ENCODE measurements at regions not wholly inside any gene's neighbourhood (a gene's known extent, or its start where the extent isn't known, plus 50 kb on each side); places are given as distances from the start of the nearest gene placed in this dataset.
A peak's percentile ranks its signal among the peaks of the same experiment; 100 is the strongest.

GRCh38 chr6:11633741-11634509 lies 96.4 kb downstream of the TMEM170B start:
- no peaks in the 10 kb centered on the region for H3K27me3 Mint-ChIP-seq (ENCODE audit: insufficient read depth, unreplicated experiment)
- ChIA-PET POLR2A (no interaction called here), CTCF (no interaction called here)
- no peaks in the 10 kb centered on the region for H3K4me1 Mint-ChIP-seq (ENCODE audit: low read depth, unreplicated experiment)
- DNase-seq: no peak
- BruUV-seq (replicated peaks): no TSS peak
- H3K9me3 ChIP-seq: no peaks in the 10 kb centered on the region
- H3K36me3 ChIP-seq (ENCODE audit: control insufficient read depth, insufficient read depth, low read length): no peaks in the 10 kb centered on the region
- H3K4me3 ChIP-seq (ENCODE audit: low read depth, low read length): no peak overlapping the region
- no peak for TF ChIP-seq CTCF (IDR thresholded peaks at IDR 0.05; ENCODE audit: insufficient read depth in 1 of 2, low read depth in 1 of 2, low read length in 1 of 2, severe bottlenecking in 1 of 2, unreplicated experiment in 1 of 2)
- H3K27me3 ChIP-seq (replicated peaks; ENCODE audit: control insufficient read depth, insufficient read depth, low read length): no peaks in the 10 kb centered on the region
- no peaks in the 10 kb centered on the region for H3K9me3 Mint-ChIP-seq (ENCODE audit: unreplicated experiment)
- no peak overlapping the region for H3K4me3 Mint-ChIP-seq (ENCODE audit: unreplicated experiment)
- intact Hi-C loops (cut with micrococcal nuclease; ENCODE audit: unreplicated experiment): loop anchor here (5.0 kb wide), 1 partner anchor 47 kb away; no protein-coding TSS in a partner anchor
- H3K36me3 Mint-ChIP-seq (ENCODE audit: insufficient read depth, unreplicated experiment): no peaks in the 10 kb centered on the region
- H3K27ac Mint-ChIP-seq (ENCODE audit: unreplicated experiment): no peak overlapping the region
- H3K4me1 ChIP-seq: peaks cover 16% of the 10 kb centered on the region

GRCh38 chr6:11634948-11635347 lies 97.4 kb downstream of the TMEM170B start:
- Mint-ChIP-seq H3K27ac (ENCODE audit: unreplicated experiment) (no peak overlapping the region), H3K27me3 (ENCODE audit: insufficient read depth, unreplicated experiment) (no peaks in the 10 kb centered on the region), H3K4me1 (ENCODE audit: low read depth, unreplicated experiment) (no peaks in the 10 kb centered on the region), H3K4me3 (ENCODE audit: unreplicated experiment) (no peak overlapping the region), H3K36me3 (ENCODE audit: insufficient read depth, unreplicated experiment) (no peaks in the 10 kb centered on the region), H3K9me3 (ENCODE audit: unreplicated experiment) (no peaks in the 10 kb centered on the region)
- H3K4me1 ChIP-seq: peaks cover 16% of the 10 kb centered on the region
- intact Hi-C loops (cut with micrococcal nuclease; ENCODE audit: unreplicated experiment): loop anchor here (5.0 kb wide), 1 partner anchor 48 kb away; no protein-coding TSS in a partner anchor
- no peaks in the 10 kb centered on the region for H3K9me3 ChIP-seq
- DNase-seq: no peak
- BruUV-seq (replicated peaks): no TSS peak
- TF ChIP-seq CTCF (IDR thresholded peaks at IDR 0.05; ENCODE audit: insufficient read depth in 1 of 2, low read depth in 1 of 2, low read length in 1 of 2, severe bottlenecking in 1 of 2, unreplicated experiment in 1 of 2): no peak
- no peaks in the 10 kb centered on the region for H3K36me3 ChIP-seq (ENCODE audit: control insufficient read depth, insufficient read depth, low read length)
- H3K4me3 ChIP-seq (ENCODE audit: low read depth, low read length): no peak overlapping the region
- no peaks in the 10 kb centered on the region for H3K27me3 ChIP-seq (replicated peaks; ENCODE audit: control insufficient read depth, insufficient read depth, low read length)
- CTCF ChIA-PET: no interaction called here
- POLR2A ChIA-PET: no interaction called here

GRCh38 chr6:11636121-11636520 lies 98.6 kb downstream of the TMEM170B start:
- ChIA-PET POLR2A (no interaction called here), CTCF (no interaction called here)
- Histone ChIP-seq H3K27me3 (replicated peaks; ENCODE audit: control insufficient read depth, insufficient read depth, low read length) (no peaks in the 10 kb centered on the region), H3K4me1 (peaks cover 16% of the 10 kb centered on the region), H3K4me3 (ENCODE audit: low read depth, low read length) (no peak overlapping the region), H3K9me3 (no peaks in the 10 kb centered on the region), H3K36me3 (ENCODE audit: control insufficient read depth, insufficient read depth, low read length) (no peaks in the 10 kb centered on the region)
- no TSS peak for BruUV-seq (replicated peaks)
- TF ChIP-seq CTCF (IDR thresholded peaks at IDR 0.05; ENCODE audit: insufficient read depth in 1 of 2, low read depth in 1 of 2, low read length in 1 of 2, severe bottlenecking in 1 of 2, unreplicated experiment in 1 of 2): no peak
- Mint-ChIP-seq H3K27ac (ENCODE audit: unreplicated experiment) (peak overlapping the region; percentile 56), H3K4me1 (ENCODE audit: low read depth, unreplicated experiment) (peaks cover 5% of the 10 kb centered on the region), H3K4me3 (ENCODE audit: unreplicated experiment) (no peak overlapping the region), H3K9me3 (ENCODE audit: unreplicated experiment) (no peaks in the 10 kb centered on the region), H3K36me3 (ENCODE audit: insufficient read depth, unreplicated experiment) (no peaks in the 10 kb centered on the region), H3K27me3 (ENCODE audit: insufficient read depth, unreplicated experiment) (no peaks in the 10 kb centered on the region)
- intact Hi-C loops (cut with micrococcal nuclease; ENCODE audit: unreplicated experiment): no loop called here
- no peak for DNase-seq
